HG02973 (cell line): ENCODE measurements at regions not wholly inside any gene's neighbourhood (a gene's known extent, or its start where the extent isn't known, plus 50 kb on each side); places are given as distances from the start of the nearest gene placed in this dataset.
"Not testable (repeated sequence)": the region's sequence is repeated elsewhere in the genome, so short reads cannot be mapped to it uniquely, and the experiment has no call there.

Experiments used
- ATAC-seq: cut with Tn5 transposase; IDR thresholded peaks from one replicate; pipeline ENCODE4 v1.9.1; 2021; ENCODE audit warnings: moderate library complexity; ENCODE audit not compliant: unreplicated experiment

DNA sequence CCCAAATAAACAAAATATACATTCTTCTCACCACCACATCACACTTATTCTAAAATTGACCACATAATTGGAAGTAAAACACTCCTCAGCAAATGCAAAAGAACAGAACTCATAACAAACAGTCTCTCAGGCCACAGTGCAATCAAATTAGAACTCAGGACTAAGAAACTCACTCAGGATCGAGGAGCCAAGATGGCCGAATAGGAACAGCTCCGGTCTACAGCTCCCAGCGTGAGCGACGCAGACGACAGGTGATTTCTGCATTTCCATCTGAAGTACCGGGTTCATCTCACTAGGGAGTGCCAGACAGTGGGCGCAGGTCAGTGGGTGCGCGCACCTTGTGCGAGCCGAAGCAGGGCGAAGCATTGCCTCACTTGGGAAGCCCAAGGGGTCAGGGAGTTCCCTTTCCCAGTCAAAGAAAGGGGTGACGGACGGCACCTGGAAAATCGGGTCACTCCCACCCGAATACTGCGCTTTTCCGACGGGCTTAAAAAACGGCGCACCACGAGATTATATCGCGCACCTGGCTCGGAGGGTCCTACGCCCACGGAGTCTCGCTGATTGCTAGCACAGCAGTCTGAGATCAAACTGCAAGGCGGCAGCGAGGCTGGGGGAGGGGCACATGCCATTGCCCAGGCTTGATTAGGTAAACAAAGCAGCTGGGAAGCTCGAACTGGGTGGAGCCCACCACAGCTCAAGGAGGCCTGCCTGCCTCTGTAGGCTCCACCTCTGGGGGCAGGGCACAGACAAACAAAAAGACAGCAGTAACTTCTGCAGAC is 183.2 kb downstream of the ETV1 start:
- not testable (repeated sequence) for ATAC-seq

DNA sequence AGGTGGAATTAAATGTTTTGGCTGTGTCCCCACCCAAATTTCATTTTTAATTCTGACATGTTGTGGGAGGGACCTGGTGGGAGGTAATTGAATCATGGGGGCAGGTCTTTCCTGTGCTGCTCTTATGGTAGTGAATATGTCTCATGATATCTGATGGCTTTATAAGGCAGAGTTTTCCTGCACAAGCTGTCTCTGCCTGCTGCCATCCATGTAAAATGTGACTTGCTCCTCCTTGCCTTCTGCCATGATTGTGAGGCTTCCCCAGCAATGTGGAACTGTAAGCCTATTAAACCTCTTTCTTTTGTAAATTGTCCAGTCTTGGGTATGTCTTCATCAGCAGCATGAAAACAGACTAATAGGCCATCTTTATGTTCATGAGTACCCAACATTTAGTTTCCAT is 172.2 kb downstream of the ETV1 start:
- not testable (repeated sequence) for ATAC-seq

DNA sequence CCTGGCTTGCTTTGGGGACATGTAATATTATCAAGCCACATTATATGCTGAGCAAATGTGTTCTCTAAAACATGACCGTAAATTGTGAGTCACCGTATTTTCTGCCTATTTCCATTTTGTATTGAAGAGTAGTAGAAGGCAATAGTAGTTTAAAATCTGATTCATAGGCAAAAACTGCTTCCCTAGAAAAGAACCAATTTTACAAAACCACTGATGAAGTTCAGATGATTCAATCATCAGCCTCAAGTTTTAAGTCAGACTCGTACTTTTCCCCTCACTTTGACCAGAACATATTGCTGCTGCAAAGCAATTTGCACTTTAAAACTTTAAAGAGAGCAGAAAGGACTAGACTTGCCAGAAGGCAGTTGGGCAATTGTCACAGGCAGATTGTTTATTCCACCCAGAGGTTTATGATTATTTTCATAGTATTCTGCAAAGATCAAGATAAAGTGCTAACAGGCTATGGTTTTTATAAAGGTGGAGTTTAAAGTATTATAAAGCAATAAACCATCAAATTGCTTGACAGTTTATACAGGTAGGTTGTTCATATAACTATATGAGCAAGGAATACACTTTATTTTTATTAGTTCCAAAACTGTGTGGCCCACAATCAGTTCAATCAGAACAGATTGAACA is 168.2 kb downstream of the ETV1 start:
- ATAC-seq = no peak

DNA sequence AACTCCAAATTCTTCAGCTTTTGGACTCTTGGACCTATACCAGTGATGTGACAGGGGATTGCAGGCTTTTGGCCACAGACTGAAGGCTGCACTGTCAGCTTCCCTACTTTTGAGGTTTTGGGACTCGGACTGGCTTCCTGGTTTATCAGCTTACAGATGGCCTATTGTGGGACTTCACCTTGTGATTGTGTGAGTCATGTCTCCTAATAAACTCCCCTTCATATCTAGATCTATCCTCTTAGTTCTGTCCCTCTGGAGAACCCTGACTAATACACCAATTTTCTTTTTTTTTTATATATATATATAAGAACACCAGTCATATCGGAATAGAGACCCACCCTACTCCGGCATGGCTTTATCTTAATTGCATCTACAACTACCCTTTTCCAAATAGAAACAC is 166.8 kb downstream of the ETV1 start:
- ATAC-seq = no peak

DNA sequence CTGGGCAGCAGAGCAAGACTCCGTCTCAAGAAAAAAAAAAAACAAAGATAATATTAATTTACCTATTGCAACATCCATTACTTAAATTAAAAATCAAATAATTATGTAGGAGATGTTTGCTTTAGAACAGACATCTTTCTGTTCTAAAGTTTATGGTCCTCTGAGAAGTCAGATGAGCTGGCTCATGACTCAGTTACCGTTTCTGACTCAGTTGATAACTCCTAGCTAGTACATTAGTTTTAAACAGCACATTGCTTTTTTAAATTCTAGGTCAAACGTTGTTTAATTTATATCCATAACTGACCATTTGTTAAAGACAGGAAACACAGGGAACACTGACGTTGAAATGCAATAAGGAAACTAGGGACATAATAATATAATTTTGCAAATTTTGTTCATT is 162.7 kb downstream of the ETV1 start:
- ATAC-seq = no peak

DNA sequence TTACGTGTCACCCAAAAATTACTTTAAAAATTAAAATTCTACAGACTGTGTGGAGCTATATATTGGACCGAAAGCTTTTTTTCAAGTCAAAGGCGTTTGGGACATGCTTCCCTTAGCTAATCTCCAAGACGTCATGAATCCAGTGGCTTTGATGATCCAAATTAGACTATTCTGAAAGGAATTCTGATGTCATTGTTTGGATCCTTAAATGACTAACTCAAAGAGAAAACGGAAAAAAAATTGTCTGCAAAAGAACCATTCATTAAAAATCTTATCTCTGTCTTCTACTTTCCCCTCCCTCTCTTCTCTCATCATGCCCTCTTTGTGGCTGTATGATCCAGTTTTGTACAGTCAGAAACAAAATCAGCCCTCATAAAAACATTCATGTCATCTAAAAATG is 161.8 kb downstream of the ETV1 start:
- ATAC-seq = no peak

DNA sequence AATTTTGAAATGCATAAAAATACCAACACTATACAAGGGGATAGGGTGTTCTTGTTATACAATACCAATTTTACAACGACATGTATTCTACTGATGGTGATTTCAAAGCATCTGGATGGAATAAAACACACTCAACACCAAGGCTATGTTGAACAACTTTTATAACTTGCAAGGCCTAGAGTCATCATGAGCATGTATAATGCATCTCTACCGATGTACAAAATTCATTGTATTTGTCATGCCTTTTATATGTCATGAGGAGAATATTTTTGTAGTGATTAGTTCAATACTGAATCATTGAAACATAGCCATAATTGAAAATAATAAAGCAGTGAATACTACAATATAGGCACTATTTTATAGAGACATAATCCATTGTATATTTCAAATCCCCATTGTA is 160.2 kb downstream of the ETV1 start:
- no peak for ATAC-seq

DNA sequence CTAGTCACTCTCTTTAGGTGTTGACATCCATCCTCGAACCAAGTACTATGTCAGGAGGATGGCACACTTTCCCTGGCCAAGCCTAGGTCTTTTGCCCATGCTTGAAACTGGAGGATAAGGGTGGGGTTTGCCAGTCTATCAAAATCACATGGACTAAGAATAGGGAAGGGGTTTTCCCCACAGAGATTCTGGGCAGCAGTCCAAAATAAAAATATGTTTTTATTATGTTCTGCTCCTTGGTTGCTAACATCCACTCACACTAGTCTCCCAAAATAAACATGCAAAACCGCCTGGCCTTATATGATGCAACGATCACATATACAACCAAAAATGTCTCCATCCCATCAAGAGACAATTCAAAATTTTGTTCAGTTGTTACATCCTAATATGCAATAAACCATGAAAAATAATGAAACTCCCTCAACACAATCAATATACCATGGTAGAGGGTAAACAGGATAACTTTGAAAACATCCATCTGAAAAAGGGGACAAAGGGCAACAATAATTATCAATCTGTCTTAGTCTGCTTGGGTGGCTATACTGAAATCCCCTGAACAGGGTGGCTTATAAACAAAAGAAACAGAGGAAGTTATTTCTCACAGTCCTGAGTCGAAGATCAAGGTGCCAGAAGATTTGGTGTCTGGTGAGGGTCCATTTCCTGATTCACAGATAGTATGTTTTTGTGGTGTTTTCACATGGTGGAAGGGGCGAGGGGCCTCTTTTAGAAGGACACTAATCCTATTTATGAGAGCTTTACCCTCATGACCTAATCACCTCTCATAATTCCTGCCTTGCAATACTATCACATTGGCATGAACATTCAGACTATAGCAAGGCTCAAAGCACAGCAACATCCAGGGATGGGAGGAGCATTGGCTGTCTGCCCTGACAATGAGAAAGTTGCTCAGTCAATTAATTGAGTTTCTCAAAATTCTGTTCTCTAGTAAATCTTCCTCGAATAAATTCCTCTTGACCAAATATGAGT is 159.3 kb downstream of the ETV1 start:
- no peak for ATAC-seq

DNA sequence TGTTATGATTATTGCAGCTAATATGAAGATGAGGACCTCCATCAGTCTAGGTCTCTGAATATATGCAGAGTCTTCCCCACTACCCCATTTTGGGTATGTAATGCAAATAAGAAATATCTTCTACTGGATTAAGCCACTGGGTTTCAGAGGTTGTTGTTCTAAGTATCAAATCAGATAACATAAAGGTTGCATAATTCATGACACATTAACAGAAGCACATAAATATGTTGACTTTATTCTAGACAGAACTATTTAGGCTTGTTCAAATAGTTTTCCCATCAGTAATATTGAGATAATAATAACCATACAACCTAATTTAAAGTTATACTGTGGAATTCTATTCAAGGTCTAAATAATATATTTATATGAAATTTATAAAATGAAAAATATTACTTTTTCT is 157.1 kb downstream of the ETV1 start:
- ATAC-seq = no peak

DNA sequence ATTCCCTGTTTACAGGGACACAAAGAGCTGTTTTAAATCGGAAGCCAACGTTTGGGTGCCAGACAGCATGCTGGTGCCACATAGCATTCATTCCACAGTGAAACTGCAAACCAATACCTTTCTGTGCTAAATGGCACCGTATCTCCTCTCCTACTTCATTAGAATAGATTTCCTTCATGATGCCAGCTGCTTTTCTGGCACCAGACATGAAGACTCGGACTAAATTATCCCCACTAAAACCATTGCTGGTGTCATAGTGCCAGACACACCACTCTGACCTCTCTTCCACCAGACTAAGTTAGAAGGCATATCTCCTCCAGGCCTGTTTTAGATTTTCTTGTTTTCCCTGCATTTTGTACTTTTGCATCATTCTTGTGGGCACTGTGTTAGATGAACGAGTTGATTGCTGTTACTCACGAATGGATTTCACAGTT is 155.1 kb downstream of the ETV1 start:
- no peak for ATAC-seq

DNA sequence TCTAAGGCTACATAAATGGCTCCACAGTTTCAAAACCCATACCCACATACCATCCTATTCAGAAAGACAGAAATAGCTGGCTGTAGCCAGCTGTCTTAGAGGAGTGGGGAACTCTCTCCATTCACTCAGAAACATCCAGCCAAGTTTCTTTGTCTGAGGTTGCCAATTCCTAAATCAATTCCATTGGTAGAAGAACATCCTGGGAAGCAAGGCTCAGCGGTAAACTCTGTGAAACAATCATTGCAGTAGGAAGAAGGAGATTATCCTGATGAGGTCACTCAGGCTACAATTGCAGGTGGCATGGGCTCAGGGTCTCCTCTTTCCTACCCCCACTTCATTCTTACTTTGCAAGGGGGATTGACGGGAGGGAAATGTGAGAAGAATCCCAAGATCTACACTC is 154.0 kb downstream of the ETV1 start:
- ATAC-seq = no peak

DNA sequence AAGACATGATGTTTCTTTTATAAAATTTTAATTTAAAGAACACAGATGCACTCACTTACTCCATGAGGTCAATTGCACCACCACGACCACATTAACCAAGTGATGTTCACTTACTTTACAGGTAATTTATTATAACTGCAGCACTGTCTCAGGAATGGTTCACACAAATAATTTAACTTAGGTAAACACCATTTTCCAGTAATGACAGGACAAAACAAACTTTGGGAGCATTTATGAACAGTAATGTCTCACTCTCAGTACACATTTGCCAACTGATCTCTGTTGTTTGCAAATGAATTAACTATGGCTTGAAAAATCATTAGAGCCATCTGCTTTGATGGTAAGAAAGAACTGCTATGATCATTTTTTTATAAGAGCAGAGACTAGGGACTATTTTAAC is 150.4 kb downstream of the ETV1 start:
- ATAC-seq = no peak
